ENCODE measurements at regions not wholly inside any gene's neighbourhood (a gene's known extent, or its start where the extent isn't known, plus 50 kb on each side); places are given as distances from the start of the nearest gene placed in this dataset.

- no peak for TF ChIP-seq YY1 (IDR thresholded peaks at IDR 0.05)
- TF ChIP-seq, protein P1, sequence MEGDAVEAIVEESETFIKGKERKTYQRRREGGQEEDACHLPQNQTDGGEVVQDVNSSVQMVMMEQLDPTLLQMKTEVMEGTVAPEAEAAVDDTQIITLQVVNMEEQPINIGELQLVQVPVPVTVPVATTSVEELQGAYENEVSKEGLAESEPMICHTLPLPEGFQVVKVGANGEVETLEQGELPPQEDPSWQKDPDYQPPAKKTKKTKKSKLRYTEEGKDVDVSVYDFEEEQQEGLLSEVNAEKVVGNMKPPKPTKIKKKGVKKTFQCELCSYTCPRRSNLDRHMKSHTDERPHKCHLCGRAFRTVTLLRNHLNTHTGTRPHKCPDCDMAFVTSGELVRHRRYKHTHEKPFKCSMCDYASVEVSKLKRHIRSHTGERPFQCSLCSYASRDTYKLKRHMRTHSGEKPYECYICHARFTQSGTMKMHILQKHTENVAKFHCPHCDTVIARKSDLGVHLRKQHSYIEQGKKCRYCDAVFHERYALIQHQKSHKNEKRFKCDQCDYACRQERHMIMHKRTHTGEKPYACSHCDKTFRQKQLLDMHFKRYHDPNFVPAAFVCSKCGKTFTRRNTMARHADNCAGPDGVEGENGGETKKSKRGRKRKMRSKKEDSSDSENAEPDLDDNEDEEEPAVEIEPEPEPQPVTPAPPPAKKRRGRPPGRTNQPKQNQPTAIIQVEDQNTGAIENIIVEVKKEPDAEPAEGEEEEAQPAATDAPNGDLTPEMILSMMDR (IDR thresholded peaks at IDR 0.05; ENCODE audit: low read depth, low read length, missing input control): no peak
- TF ChIP-seq MAX (IDR thresholded peaks at IDR 0.05): no peak
- TF ChIP-seq SP1 (IDR thresholded peaks at IDR 0.05): no peak
- TF ChIP-seq TAF1 (conservative IDR thresholded peaks at IDR 0.05): no peak
- TF ChIP-seq EGR1 (IDR thresholded peaks at IDR 0.05; ENCODE audit: low read depth in 2 of 2): no peak
- no peak for TF ChIP-seq RAD21 (IDR thresholded peaks at IDR 0.05)
- TF ChIP-seq GABPA (IDR thresholded peaks at IDR 0.05 in 1 of 2, conservative IDR thresholded peaks at IDR 0.05 in 1 of 2): no peak
- no peak for TF ChIP-seq HNF4A (conservative IDR thresholded peaks at IDR 0.05)
- no peak for TF ChIP-seq ATF3 (IDR thresholded peaks at IDR 0.05)
- TF ChIP-seq, protein P2, sequence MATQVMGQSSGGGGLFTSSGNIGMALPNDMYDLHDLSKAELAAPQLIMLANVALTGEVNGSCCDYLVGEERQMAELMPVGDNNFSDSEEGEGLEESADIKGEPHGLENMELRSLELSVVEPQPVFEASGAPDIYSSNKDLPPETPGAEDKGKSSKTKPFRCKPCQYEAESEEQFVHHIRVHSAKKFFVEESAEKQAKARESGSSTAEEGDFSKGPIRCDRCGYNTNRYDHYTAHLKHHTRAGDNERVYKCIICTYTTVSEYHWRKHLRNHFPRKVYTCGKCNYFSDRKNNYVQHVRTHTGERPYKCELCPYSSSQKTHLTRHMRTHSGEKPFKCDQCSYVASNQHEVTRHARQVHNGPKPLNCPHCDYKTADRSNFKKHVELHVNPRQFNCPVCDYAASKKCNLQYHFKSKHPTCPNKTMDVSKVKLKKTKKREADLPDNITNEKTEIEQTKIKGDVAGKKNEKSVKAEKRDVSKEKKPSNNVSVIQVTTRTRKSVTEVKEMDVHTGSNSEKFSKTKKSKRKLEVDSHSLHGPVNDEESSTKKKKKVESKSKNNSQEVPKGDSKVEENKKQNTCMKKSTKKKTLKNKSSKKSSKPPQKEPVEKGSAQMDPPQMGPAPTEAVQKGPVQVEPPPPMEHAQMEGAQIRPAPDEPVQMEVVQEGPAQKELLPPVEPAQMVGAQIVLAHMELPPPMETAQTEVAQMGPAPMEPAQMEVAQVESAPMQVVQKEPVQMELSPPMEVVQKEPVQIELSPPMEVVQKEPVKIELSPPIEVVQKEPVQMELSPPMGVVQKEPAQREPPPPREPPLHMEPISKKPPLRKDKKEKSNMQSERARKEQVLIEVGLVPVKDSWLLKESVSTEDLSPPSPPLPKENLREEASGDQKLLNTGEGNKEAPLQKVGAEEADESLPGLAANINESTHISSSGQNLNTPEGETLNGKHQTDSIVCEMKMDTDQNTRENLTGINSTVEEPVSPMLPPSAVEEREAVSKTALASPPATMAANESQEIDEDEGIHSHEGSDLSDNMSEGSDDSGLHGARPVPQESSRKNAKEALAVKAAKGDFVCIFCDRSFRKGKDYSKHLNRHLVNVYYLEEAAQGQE (IDR thresholded peaks at IDR 0.05): no peak
Observed at GRCh38 chr5:125530833-125531615, 784.6 kb upstream of the ZNF608 start.

All from liver (tissue), 3 donors.